ENCODE measurements at regions not wholly inside any gene's neighbourhood (a gene's known extent, or its start where the extent isn't known, plus 50 kb on each side); places are given as distances from the start of the nearest gene placed in this dataset.

GRCh38 chr22:49534386-49534785, 293.3 kb downstream of the BRD1 start:
- H3K4me3 ChIP-seq (ENCODE audit: low read depth, low read length) = no peak overlapping the region
- TF ChIP-seq CTCF (conservative IDR thresholded peaks at IDR 0.05; ENCODE audit: low read depth, low read length) = no peak
- DNase-seq (ENCODE audit: low read depth) = no peak

GRCh38 chr22:49533886-49534285, 293.8 kb downstream of the BRD1 start:
- H3K4me3 ChIP-seq (ENCODE audit: low read depth, low read length) = no peak overlapping the region
- DNase-seq (ENCODE audit: low read depth) = no peak
- TF ChIP-seq CTCF (conservative IDR thresholded peaks at IDR 0.05; ENCODE audit: low read depth, low read length) = no peak

- H3K4me3 ChIP-seq (ENCODE audit: low read depth, low read length) = no peak overlapping the region
- no peak for DNase-seq (ENCODE audit: low read depth)
- no peak for TF ChIP-seq CTCF (conservative IDR thresholded peaks at IDR 0.05; ENCODE audit: low read depth, low read length)
These were observed 294.5 kb downstream of the BRD1 start for GRCh38 chr22:49532869-49533802.

- no peak for DNase-seq (ENCODE audit: low read depth)
- no peak overlapping the region for H3K4me3 ChIP-seq (ENCODE audit: low read depth, low read length)
- no peak for TF ChIP-seq CTCF (conservative IDR thresholded peaks at IDR 0.05; ENCODE audit: low read depth, low read length)
These were observed 296.3 kb downstream of the BRD1 start for GRCh38 chr22:49531368-49531791.

- no peak for TF ChIP-seq CTCF (conservative IDR thresholded peaks at IDR 0.05; ENCODE audit: low read depth, low read length)
- no peak for DNase-seq (ENCODE audit: low read depth)
- no peak overlapping the region for H3K4me3 ChIP-seq (ENCODE audit: low read depth, low read length)
These were observed 296.9 kb downstream of the BRD1 start for GRCh38 chr22:49530671-49531367.

- H3K4me3 ChIP-seq (ENCODE audit: low read depth, low read length) = no peak overlapping the region
- TF ChIP-seq CTCF (conservative IDR thresholded peaks at IDR 0.05; ENCODE audit: low read depth, low read length) = no peak
These were observed 299.3 kb downstream of the BRD1 start for GRCh38 chr22:49528420-49528720.

More at GRCh38 chr22:49528420-49528720, 299.3 kb downstream of the BRD1 start:
- no peak for DNase-seq (ENCODE audit: low read depth)
